K562 (cell line): ENCODE measurements at regions not wholly inside any gene's neighbourhood (a gene's known extent, or its start where the extent isn't known, plus 50 kb on each side); places are given as distances from the start of the nearest gene placed in this dataset.

ENCODE experiments used
- PML ChIP-seq: IDR thresholded peaks from 2 replicates; pipeline ENCODE4 v1.6.1; 2012; ENCODE audit warnings: low read length, inconsistent platforms
- SNIP1 ChIP-seq: fragments of 450-650 bp; IDR thresholded peaks from 2 replicates; pipeline ENCODE4 v1.7.1; 2017; ENCODE audit warnings: low read depth, mild to moderate bottlenecking
- TF ChIP-seq, protein P1 (sequence below), 2 experiments: fragments of 450-650 bp in 1 of 2; sonication (generic) in 1 of 2; formaldehyde crosslinking in 1 of 2; IDR thresholded peaks; 2 replicates each; pipeline versions ENCODE4 v1.7.1 to v1.9.0; 2016 to 2022; ENCODE audit warnings: inconsistent platforms in 1 of 2, mild to moderate bottlenecking in 1 of 2, missing genetic modification reagents in 1 of 2
- TF ChIP-seq, protein P2 (sequence below): fragments of 250-450 bp; sonication (Bioruptor Pico); IDR thresholded peaks from 2 replicates; pipeline ENCODE4 v1.4.0; 2020; ENCODE audit warnings: mild to moderate bottlenecking, moderate library complexity, borderline replicate concordance

DNA sequence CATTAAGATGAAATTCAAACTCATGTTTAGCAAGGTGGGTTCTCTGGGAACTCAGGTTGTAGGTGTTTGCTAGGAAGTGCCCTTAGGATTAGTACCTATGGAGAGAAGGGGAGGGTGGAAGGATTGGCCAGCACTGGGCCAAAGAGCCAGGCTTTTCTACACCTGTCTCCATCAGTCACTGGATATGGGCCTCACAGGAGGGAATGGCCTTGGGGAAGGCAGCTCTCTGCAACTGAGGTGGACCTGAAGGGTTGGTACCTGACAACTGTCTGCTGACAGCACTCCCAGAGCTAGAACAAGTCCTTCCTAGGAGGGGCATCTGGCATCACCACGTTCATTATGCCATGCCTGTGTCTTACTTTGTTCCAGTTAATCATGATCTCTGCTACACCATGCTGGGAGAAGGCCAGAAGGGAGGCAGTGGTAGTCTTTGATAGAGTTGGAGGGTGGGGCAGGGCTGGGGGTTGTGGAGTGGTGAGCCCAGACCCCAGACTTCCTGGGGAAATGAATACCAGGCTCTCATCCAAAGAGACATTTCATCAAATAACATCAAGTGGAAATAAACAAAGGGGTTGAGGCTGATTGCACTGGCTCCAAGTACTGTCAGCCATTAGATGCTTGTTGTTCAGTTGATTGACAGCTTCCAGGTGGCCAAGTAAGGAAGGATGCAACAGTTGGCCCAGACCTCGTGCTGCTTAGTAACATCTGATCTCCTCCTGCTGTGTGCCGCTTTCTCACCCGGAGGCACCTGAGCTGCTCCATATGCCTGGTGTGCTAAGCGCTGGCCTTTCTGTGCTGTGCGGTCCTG, 70.6 kb upstream of the PIK3CG start (continued):
- 0 out of 2 replicates have a peak, but pooled peaks have one; percentile 14 for TF ChIP-seq PML
- TF ChIP-seq, protein P1, sequence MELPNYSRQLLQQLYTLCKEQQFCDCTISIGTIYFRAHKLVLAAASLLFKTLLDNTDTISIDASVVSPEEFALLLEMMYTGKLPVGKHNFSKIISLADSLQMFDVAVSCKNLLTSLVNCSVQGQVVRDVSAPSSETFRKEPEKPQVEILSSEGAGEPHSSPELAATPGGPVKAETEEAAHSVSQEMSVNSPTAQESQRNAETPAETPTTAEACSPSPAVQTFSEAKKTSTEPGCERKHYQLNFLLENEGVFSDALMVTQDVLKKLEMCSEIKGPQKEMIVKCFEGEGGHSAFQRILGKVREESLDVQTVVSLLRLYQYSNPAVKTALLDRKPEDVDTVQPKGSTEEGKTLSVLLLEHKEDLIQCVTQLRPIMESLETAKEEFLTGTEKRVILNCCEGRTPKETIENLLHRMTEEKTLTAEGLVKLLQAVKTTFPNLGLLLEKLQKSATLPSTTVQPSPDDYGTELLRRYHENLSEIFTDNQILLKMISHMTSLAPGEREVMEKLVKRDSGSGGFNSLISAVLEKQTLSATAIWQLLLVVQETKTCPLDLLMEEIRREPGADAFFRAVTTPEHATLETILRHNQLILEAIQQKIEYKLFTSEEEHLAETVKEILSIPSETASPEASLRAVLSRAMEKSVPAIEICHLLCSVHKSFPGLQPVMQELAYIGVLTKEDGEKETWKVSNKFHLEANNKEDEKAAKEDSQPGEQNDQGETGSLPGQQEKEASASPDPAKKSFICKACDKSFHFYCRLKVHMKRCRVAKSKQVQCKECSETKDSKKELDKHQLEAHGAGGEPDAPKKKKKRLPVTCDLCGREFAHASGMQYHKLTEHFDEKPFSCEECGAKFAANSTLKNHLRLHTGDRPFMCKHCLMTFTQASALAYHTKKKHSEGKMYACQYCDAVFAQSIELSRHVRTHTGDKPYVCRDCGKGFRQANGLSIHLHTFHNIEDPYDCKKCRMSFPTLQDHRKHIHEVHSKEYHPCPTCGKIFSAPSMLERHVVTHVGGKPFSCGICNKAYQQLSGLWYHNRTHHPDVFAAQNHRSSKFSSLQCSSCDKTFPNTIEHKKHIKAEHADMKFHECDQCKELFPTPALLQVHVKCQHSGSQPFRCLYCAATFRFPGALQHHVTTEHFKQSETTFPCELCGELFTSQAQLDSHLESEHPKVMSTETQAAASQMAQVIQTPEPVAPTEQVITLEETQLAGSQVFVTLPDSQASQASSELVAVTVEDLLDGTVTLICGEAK (IDR thresholded peaks at IDR 0.05): no peak
- TF ChIP-seq, protein P1 (CRISPR knock-in tag; IDR thresholded peaks at IDR 0.05): no peak
- no peak for TF ChIP-seq SNIP1
- TF ChIP-seq, protein P2, sequence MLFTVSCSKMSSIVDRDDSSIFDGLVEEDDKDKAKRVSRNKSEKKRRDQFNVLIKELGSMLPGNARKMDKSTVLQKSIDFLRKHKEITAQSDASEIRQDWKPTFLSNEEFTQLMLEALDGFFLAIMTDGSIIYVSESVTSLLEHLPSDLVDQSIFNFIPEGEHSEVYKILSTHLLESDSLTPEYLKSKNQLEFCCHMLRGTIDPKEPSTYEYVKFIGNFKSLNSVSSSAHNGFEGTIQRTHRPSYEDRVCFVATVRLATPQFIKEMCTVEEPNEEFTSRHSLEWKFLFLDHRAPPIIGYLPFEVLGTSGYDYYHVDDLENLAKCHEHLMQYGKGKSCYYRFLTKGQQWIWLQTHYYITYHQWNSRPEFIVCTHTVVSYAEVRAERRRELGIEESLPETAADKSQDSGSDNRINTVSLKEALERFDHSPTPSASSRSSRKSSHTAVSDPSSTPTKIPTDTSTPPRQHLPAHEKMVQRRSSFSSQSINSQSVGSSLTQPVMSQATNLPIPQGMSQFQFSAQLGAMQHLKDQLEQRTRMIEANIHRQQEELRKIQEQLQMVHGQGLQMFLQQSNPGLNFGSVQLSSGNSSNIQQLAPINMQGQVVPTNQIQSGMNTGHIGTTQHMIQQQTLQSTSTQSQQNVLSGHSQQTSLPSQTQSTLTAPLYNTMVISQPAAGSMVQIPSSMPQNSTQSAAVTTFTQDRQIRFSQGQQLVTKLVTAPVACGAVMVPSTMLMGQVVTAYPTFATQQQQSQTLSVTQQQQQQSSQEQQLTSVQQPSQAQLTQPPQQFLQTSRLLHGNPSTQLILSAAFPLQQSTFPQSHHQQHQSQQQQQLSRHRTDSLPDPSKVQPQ (CRISPR knock-in tag): no peak
